GM12875 (cell line): ENCODE measurements at regions not wholly inside any gene's neighbourhood (a gene's known extent, or its start where the extent isn't known, plus 50 kb on each side); places are given as distances from the start of the nearest gene placed in this dataset.
"Not testable (repeated sequence)": the region's sequence is repeated elsewhere in the genome, so short reads cannot be mapped to it uniquely, and the experiment has no call there.

Experiments used
- H3K4me3 ChIP-seq: one replicate; pipeline ENCODE4 v1.5.1; 2011; ENCODE audit warnings: low read depth, low read length, control low read depth
- TF ChIP-seq, protein P1 (sequence below): IDR thresholded peaks from 2 replicates; pipeline ENCODE4 v1.5.1; 2011; ENCODE audit warnings: low read depth, mild to moderate bottlenecking, control low read depth, inconsistent platforms, low read length, moderate library complexity, borderline replicate concordance; ENCODE audit not compliant: insufficient read depth

DNA sequence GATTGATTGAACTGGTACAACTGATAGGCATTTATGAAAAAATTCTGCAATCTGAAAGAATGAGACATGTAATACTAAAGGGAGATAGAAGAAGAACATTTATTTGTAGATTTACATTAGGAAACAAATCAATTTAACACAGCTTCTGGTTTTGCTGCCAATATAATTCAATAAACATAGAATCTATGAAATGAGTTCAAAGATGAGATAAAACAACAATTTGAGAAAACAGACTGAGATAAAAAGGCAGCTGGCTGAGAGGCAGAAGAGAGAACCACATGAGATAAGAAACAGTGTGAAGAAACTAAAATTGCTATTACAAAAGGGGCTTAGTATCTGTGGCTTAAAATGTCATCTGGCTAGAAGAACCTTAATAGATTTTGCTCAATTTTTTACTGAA, 176.6 kb downstream of the PYDC2 start:
- TF ChIP-seq, protein P1, sequence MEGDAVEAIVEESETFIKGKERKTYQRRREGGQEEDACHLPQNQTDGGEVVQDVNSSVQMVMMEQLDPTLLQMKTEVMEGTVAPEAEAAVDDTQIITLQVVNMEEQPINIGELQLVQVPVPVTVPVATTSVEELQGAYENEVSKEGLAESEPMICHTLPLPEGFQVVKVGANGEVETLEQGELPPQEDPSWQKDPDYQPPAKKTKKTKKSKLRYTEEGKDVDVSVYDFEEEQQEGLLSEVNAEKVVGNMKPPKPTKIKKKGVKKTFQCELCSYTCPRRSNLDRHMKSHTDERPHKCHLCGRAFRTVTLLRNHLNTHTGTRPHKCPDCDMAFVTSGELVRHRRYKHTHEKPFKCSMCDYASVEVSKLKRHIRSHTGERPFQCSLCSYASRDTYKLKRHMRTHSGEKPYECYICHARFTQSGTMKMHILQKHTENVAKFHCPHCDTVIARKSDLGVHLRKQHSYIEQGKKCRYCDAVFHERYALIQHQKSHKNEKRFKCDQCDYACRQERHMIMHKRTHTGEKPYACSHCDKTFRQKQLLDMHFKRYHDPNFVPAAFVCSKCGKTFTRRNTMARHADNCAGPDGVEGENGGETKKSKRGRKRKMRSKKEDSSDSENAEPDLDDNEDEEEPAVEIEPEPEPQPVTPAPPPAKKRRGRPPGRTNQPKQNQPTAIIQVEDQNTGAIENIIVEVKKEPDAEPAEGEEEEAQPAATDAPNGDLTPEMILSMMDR = no peak
- no peak overlapping the region for H3K4me3 ChIP-seq

GRCh38 chr3:191641789-191642188, 180.8 kb downstream of the PYDC2 start:
- no peak overlapping the region for H3K4me3 ChIP-seq
- TF ChIP-seq, protein P1 = no peak

GRCh38 chr3:191644291-191644690, 183.3 kb downstream of the PYDC2 start:
- TF ChIP-seq, protein P1 = no peak
- H3K4me3 ChIP-seq = no peak overlapping the region

DNA sequence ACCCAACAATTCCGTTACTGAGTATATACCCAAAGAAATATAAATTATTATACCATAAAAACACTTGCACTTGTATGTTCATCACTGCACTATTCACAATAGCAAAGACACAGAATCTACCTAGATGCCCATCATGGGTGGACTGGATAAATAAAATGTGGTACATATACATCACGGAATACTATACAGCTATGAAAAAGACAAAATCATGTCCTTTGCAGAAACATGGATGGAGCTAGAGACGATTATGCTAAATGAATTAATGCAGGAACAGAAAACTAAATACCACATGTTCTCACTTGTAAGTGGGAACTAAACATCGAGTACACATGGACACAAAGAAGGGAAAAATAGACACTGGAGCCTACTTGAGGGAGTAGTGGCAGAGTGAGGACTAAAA, 185.3 kb downstream of the PYDC2 start:
- TF ChIP-seq, protein P1 = no peak
- no peak overlapping the region for H3K4me3 ChIP-seq

DNA sequence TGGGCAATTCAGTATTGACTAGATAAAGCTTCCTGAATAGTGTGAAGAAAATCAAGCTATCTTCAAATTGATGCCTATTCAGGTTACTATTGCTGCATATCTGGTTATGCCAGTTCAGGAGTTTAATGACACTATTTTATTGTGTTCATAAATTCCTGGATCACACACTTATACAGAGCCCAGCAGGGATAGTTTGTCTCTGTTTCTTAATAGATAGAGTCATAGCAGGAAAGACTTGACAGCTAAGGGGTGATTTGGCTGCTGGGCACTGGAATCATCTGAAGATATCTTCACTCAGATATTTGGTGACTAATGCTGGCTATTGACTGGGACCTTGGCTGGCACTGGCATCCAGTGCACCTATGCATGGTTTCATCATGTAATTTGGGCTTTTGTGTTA, 187.8 kb downstream of the PYDC2 start:
- no peak overlapping the region for H3K4me3 ChIP-seq
- TF ChIP-seq, protein P1 = no peak

GRCh38 chr3:191649626-191650025, 188.7 kb downstream of the PYDC2 start:
- no peak overlapping the region for H3K4me3 ChIP-seq
- TF ChIP-seq, protein P1 = no peak

DNA sequence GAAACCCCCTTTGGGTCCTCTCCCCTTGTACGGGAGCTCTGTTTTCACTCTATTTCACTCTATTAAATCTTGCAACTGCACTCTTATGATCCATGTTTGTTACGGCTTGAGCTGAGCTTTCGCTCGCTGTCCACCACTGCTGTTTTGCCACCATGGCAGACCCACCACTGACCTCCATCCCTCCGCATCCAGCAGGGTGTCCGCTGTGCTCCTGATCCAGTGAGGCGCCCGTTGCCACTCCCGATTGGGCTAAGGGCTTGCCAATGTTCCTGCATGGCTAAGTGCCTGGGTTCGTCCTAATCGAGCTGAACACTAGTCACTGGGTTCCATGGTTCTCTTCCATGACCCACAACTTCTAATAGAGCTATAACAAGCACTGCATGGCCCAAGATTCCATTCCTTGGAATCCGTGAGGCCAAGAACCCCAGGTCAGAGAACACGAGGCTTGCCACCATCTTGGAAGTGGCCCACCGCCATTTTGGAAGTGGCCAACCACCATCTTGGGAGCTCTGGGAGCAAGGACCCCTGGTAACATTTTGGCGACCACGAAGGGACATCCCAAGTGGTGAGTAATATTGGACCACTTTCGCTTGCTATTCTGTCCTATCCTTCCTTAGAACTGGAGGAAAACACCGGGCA, 197.9 kb downstream of the PYDC2 start:
- not testable (repeated sequence) for H3K4me3 ChIP-seq

GRCh38 chr3:191662150-191662549, 201.2 kb downstream of the PYDC2 start:
- not testable (repeated sequence) for H3K4me3 ChIP-seq
